IMR-90 (cell line): ENCODE measurements at regions not wholly inside any gene's neighbourhood (a gene's known extent, or its start where the extent isn't known, plus 50 kb on each side); places are given as distances from the start of the nearest gene placed in this dataset.

Experiments used
- CTCF ChIP-seq: conservative IDR thresholded peaks from 2 replicates; pipeline ENCODE4 v1.5.1; 2012; ENCODE audit warnings: mild to moderate bottlenecking, low read depth, low read length, improper control_type of control experiment
- RFX5 ChIP-seq: IDR thresholded peaks from 2 replicates; pipeline ENCODE4 v1.8.0; 2012; ENCODE audit warnings: low read depth, mild to moderate bottlenecking, low read length, moderate library complexity

GRCh38 chr4:123474817-123475216 lies 78.2 kb downstream of the SPRY1 start:
- TF ChIP-seq RFX5, result no peak
- no peak for TF ChIP-seq CTCF
